ENCODE measurements at regions not wholly inside any gene's neighbourhood (a gene's known extent, or its start where the extent isn't known, plus 50 kb on each side); places are given as distances from the start of the nearest gene placed in this dataset.

DNA sequence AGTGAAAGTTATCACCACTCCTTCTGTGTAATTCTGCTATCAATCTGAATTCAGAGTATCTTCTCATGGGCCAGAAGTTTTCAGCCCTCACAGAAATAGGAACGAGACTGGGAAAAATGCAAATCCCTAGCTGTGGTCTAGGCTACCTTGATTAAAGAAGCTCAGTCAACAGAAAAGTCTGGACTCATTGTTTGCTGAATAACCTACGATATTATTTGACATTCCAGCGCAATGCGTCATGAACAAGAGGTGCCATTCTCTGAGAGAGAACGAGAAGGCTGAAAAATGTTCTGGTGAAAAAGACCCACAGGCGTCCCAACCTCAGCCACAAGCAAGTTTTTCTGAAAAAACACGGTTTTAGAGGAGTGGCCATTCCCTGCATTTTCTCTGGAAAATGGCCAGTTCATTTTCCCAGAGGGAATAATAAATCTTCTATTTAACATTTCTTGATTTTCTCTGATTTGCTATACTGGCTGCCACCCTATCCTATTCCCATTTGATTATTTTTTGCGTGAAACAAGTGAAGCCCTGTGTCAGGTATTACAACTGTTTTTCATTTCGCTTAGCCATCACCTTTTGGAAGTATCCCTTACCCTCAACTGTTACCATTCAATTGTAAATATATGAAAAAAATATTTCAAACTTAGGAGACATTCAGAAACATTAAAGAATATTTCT, 1117.6 kb upstream of the PRKX start:
- no peak overlapping the region for H3K4me3 ChIP-seq (ENCODE audit: low read depth, low read length)
- TF ChIP-seq, protein P1, sequence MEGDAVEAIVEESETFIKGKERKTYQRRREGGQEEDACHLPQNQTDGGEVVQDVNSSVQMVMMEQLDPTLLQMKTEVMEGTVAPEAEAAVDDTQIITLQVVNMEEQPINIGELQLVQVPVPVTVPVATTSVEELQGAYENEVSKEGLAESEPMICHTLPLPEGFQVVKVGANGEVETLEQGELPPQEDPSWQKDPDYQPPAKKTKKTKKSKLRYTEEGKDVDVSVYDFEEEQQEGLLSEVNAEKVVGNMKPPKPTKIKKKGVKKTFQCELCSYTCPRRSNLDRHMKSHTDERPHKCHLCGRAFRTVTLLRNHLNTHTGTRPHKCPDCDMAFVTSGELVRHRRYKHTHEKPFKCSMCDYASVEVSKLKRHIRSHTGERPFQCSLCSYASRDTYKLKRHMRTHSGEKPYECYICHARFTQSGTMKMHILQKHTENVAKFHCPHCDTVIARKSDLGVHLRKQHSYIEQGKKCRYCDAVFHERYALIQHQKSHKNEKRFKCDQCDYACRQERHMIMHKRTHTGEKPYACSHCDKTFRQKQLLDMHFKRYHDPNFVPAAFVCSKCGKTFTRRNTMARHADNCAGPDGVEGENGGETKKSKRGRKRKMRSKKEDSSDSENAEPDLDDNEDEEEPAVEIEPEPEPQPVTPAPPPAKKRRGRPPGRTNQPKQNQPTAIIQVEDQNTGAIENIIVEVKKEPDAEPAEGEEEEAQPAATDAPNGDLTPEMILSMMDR (IDR thresholded peaks at IDR 0.05; ENCODE audit: low read depth, low read length) = no peak

DNA sequence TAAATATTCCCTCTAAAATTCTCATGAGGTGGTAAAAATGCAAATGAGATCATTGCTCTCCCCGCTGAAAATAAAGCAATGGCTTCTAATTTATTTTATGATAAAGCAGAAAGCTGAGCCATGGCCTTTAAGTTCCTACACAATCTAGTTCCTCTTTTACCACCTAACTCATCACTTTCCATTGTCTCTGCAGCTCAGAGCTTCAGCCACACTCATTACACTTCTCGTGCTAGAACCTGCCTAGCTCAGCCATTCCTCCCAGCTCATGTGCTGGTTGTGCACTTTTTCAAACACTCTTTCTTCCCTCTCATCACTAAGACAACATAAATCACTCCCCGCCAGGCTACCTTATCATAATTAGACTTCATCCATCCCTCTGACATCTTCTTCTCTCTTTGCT, 1112.1 kb upstream of the PRKX start:
- TF ChIP-seq, protein P1 (IDR thresholded peaks at IDR 0.05; ENCODE audit: low read depth, low read length) = no peak
- no peak overlapping the region for H3K4me3 ChIP-seq (ENCODE audit: low read depth, low read length)

DNA sequence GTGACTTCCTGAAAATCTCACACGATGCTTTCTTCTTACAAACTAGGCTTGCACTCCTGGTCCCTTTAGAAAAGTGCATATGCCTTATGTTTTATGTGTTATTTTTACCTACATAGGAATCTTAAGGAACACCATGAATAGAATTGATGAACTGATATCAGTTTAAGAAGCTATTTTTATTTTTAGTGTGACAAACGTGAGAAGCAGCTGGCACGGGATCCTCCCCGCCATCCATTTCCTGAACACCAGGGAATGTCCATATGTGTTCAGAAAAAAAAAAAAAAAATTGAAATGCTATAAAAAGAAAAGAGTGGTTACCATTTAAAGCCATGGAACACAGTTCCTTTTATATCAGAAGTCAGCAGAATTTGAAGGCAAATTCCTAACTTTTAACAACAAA, 1096.1 kb upstream of the PRKX start:
- no peak overlapping the region for H3K4me3 ChIP-seq (ENCODE audit: low read depth, low read length)
- TF ChIP-seq, protein P1 (IDR thresholded peaks at IDR 0.05; ENCODE audit: low read depth, low read length) = no peak

DNA sequence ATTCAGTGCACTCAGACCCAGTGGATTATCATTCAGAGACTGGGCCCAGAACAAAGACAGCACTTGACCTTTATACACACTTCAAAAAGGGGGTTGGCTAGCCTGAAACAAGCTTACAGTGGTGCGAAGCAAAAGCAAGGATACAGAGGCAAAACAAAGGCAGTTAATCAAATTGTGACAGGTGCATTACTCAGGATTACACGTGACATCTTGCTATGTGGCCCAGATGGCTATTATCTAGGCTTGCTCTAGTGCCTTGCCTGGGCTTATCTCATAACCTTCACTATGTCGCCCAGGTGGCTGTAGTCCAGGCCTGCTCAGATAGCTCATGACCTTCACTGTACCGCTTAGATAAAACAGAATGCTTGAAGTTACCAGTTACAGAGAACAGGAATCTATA, 1092.1 kb upstream of the PRKX start:
- no peak overlapping the region for H3K4me3 ChIP-seq (ENCODE audit: low read depth, low read length)
- TF ChIP-seq, protein P1 (IDR thresholded peaks at IDR 0.05; ENCODE audit: low read depth, low read length) = no peak

DNA sequence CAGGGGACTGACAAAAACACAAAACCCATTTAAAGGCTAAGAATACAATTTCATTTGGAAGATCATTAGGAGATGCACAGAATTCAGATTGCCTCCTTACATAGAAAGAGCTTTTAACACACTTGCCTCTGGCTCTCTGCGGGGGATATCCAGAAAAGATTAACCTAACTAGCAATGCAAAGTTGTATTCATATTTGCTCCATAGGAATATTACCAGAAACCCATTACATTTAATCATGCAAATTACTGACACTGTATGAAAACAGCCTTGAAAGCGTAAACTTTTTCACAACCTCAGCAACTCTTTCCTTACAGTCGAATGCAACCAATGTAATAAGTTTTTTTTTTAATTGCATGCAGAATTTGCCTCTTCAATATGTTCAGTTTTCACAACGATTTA, 1087.3 kb upstream of the PRKX start:
- no peak overlapping the region for H3K4me3 ChIP-seq (ENCODE audit: low read depth, low read length)
- TF ChIP-seq, protein P1 (IDR thresholded peaks at IDR 0.05; ENCODE audit: low read depth, low read length) = no peak

DNA sequence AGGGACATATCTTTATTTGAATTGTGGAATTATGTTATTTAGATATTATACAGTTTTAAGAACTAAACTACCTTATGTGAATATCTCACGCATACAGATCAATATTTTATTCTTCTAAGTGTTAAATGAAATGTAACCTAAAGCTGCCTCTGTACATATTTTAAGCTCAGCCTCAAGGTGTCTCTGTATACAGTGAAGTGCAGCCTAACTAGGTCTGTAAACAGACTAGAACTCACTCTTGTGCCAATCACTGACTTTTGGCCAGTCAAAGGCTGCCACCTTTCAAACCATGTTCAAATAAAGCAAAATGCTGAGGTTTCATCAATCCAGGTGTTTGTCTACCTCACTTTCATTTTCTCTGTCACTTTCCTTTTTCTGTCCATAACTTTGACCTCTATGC, 1074.5 kb upstream of the PRKX start:
- H3K4me3 ChIP-seq (ENCODE audit: low read depth, low read length) = no peak overlapping the region
- TF ChIP-seq, protein P1 (IDR thresholded peaks at IDR 0.05; ENCODE audit: low read depth, low read length) = no peak

DNA sequence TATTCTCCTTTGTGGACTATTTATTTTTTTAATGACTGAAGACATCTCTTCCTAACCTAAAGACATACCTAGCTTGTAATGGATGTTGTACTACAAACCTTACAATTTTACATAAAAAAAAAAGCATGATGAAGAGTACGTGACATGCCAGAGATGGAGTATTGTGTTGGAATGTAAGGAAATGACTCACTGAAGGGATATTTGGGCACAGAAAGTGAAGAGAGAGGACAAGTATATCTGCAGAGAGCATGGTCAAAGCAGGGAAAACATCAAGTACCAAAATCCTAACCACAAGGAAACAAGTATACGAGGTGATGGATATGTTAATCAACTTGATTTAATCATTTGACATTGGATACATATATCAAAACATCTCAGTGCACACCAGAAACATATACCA, 1051.4 kb upstream of the PRKX start:
- no peak overlapping the region for H3K4me3 ChIP-seq (ENCODE audit: low read depth, low read length)
- TF ChIP-seq, protein P1 (IDR thresholded peaks at IDR 0.05; ENCODE audit: low read depth, low read length) = no peak

Data from WI38 (cell line).